ENCODE measurements at regions not wholly inside any gene's neighbourhood (a gene's known extent, or its start where the extent isn't known, plus 50 kb on each side); places are given as distances from the start of the nearest gene placed in this dataset.

DNA sequence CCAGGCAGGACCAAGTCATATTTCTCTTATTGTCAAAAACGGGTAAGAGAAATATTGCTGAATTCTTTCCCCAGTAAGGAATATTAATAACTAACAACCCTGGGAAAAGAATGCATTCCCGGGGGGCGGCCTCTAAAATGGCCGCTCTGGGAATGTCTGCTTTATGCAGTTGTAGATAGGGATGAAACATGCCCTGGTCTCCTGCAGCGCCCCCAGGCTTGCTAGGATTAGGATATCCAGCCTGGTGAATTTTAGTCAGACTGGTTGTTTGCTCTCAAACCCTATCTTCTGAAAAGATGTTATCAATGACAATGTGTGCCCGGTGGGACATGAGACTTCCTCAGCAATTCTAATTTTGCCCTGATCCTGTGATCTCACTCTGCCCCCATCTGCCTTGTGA is 448.1 kb downstream of the PTH2R start:
- Mint-ChIP-seq H3K27me3 (ENCODE audit: insufficient read depth, low read depth, poor library complexity) (no peaks in the 10 kb centered on the region), H3K4me1 (peaks cover 9% of the 10 kb centered on the region; the same call in 2 of the 3 replicates), H3K27ac (no peak overlapping the region), H3K36me3 (ENCODE audit: low read depth) (peaks cover 36% of the 10 kb centered on the region), H3K9me3 (peaks cover 52% of the 10 kb centered on the region), H3K4me3 (no peak overlapping the region)
- Histone ChIP-seq H3F3A (replicated peaks; ENCODE audit: low read depth) (no peaks in the 10 kb centered on the region), H3K27me3 (ENCODE audit: insufficient read depth) (no peaks in the 10 kb centered on the region), H2AFZ (no peak overlapping the region), H3K9me2 (ENCODE audit: insufficient read depth) (peaks cover 8% of the 10 kb centered on the region; the same call in 1 of the 2 replicates), H3K4me1 (ENCODE audit: insufficient read depth) (no peaks in the 10 kb centered on the region), H3K27ac (ENCODE audit: low read depth) (no peak overlapping the region), H3K79me2 (replicated peaks; ENCODE audit: insufficient read depth) (no peaks in the 10 kb centered on the region), H4K20me1 (replicated peaks; ENCODE audit: insufficient read depth) (no peaks in the 10 kb centered on the region), H3K36me3 (ENCODE audit: insufficient read depth) (peaks cover 15% of the 10 kb centered on the region), H3K4me2 (no peak overlapping the region), H3K4me3 (no peak overlapping the region)
- ATAC-seq (no peak), DNase-seq (ENCODE audit: low spot score) (no peak)
- TF ChIP-seq, protein P1, sequence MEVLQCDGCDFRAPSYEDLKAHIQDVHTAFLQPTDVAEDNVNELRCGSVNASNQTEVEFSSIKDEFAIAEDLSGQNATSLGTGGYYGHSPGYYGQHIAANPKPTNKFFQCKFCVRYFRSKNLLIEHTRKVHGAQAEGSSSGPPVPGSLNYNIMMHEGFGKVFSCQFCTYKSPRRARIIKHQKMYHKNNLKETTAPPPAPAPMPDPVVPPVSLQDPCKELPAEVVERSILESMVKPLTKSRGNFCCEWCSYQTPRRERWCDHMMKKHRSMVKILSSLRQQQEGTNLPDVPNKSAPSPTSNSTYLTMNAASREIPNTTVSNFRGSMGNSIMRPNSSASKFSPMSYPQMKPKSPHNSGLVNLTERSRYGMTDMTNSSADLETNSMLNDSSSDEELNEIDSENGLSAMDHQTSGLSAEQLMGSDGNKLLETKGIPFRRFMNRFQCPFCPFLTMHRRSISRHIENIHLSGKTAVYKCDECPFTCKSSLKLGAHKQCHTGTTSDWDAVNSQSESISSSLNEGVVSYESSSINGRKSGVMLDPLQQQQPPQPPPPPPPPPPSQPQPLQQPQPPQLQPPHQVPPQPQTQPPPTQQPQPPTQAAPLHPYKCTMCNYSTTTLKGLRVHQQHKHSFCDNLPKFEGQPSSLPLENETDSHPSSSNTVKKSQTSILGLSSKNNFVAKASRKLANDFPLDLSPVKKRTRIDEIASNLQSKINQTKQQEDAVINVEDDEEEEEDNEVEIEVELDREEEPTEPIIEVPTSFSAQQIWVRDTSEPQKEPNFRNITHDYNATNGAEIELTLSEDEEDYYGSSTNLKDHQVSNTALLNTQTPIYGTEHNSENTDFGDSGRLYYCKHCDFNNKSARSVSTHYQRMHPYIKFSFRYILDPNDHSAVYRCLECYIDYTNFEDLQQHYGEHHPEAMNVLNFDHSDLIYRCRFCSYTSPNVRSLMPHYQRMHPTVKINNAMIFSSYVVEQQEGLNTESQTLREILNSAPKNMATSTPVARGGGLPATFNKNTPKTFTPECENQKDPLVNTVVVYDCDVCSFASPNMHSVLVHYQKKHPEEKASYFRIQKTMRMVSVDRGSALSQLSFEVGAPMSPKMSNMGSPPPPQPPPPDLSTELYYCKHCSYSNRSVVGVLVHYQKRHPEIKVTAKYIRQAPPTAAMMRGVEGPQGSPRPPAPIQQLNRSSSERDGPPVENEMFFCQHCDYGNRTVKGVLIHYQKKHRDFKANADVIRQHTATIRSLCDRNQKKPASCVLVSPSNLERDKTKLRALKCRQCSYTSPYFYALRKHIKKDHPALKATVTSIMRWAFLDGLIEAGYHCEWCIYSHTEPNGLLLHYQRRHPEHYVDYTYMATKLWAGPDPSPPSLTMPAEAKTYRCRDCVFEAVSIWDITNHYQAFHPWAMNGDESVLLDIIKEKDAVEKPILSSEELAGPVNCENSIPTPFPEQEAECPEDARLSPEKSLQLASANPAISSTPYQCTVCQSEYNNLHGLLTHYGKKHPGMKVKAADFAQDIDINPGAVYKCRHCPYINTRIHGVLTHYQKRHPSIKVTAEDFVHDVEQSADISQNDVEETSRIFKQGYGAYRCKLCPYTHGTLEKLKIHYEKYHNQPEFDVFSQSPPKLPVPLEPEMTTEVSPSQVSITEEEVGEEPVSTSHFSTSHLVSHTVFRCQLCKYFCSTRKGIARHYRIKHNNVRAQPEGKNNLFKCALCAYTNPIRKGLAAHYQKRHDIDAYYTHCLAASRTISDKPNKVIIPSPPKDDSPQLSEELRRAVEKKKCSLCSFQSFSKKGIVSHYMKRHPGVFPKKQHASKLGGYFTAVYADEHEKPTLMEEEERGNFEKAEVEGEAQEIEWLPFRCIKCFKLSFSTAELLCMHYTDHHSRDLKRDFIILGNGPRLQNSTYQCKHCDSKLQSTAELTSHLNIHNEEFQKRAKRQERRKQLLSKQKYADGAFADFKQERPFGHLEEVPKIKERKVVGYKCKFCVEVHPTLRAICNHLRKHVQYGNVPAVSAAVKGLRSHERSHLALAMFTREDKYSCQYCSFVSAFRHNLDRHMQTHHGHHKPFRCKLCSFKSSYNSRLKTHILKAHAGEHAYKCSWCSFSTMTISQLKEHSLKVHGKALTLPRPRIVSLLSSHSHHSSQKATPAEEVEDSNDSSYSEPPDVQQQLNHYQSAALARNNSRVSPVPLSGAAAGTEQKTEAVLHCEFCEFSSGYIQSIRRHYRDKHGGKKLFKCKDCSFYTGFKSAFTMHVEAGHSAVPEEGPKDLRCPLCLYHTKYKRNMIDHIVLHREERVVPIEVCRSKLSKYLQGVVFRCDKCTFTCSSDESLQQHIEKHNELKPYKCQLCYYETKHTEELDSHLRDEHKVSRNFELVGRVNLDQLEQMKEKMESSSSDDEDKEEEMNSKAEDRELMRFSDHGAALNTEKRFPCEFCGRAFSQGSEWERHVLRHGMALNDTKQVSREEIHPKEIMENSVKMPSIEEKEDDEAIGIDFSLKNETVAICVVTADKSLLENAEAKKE (CRISPR knock-in tag; IDR thresholded peaks at IDR 0.05): no peak
- TF ChIP-seq, protein P2, sequence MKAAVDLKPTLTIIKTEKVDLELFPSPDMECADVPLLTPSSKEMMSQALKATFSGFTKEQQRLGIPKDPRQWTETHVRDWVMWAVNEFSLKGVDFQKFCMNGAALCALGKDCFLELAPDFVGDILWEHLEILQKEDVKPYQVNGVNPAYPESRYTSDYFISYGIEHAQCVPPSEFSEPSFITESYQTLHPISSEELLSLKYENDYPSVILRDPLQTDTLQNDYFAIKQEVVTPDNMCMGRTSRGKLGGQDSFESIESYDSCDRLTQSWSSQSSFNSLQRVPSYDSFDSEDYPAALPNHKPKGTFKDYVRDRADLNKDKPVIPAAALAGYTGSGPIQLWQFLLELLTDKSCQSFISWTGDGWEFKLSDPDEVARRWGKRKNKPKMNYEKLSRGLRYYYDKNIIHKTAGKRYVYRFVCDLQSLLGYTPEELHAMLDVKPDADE (IDR thresholded peaks at IDR 0.05): no peak
- TF ChIP-seq, protein P3, sequence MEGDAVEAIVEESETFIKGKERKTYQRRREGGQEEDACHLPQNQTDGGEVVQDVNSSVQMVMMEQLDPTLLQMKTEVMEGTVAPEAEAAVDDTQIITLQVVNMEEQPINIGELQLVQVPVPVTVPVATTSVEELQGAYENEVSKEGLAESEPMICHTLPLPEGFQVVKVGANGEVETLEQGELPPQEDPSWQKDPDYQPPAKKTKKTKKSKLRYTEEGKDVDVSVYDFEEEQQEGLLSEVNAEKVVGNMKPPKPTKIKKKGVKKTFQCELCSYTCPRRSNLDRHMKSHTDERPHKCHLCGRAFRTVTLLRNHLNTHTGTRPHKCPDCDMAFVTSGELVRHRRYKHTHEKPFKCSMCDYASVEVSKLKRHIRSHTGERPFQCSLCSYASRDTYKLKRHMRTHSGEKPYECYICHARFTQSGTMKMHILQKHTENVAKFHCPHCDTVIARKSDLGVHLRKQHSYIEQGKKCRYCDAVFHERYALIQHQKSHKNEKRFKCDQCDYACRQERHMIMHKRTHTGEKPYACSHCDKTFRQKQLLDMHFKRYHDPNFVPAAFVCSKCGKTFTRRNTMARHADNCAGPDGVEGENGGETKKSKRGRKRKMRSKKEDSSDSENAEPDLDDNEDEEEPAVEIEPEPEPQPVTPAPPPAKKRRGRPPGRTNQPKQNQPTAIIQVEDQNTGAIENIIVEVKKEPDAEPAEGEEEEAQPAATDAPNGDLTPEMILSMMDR (conservative IDR thresholded peaks at IDR 0.05; ENCODE audit: low read depth in 2 of 2): no peak
- TF ChIP-seq ZNF331 (CRISPR knock-in tag; IDR thresholded peaks at IDR 0.05; ENCODE audit: low read depth) (no peak), ZNF114 (CRISPR knock-in tag; IDR thresholded peaks at IDR 0.05) (no peak), EZH2phosphoT487 (IDR thresholded peaks at IDR 0.05; ENCODE audit: unreplicated experiment) (no peak), POLR2AphosphoS5 (IDR thresholded peaks at IDR 0.05; ENCODE audit: low read depth) (no peak), JUNB (IDR thresholded peaks at IDR 0.05; ENCODE audit: unreplicated experiment) (no peak), EZH2 (IDR thresholded peaks at IDR 0.05; ENCODE audit: low read depth, unreplicated experiment) (no peak), CREB1 (CRISPR knock-in tag; IDR thresholded peaks at IDR 0.05; ENCODE audit: low read depth) (no peak), STAT1 (IDR thresholded peaks at IDR 0.05; ENCODE audit: unreplicated experiment) (no peak)
- TF ChIP-seq, protein P4, sequence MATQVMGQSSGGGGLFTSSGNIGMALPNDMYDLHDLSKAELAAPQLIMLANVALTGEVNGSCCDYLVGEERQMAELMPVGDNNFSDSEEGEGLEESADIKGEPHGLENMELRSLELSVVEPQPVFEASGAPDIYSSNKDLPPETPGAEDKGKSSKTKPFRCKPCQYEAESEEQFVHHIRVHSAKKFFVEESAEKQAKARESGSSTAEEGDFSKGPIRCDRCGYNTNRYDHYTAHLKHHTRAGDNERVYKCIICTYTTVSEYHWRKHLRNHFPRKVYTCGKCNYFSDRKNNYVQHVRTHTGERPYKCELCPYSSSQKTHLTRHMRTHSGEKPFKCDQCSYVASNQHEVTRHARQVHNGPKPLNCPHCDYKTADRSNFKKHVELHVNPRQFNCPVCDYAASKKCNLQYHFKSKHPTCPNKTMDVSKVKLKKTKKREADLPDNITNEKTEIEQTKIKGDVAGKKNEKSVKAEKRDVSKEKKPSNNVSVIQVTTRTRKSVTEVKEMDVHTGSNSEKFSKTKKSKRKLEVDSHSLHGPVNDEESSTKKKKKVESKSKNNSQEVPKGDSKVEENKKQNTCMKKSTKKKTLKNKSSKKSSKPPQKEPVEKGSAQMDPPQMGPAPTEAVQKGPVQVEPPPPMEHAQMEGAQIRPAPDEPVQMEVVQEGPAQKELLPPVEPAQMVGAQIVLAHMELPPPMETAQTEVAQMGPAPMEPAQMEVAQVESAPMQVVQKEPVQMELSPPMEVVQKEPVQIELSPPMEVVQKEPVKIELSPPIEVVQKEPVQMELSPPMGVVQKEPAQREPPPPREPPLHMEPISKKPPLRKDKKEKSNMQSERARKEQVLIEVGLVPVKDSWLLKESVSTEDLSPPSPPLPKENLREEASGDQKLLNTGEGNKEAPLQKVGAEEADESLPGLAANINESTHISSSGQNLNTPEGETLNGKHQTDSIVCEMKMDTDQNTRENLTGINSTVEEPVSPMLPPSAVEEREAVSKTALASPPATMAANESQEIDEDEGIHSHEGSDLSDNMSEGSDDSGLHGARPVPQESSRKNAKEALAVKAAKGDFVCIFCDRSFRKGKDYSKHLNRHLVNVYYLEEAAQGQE (IDR thresholded peaks at IDR 0.05; ENCODE audit: unreplicated experiment): no peak
